Fibroblast of the aortic adventitia (primary cell): ENCODE measurements at regions not wholly inside any gene's neighbourhood (a gene's known extent, or its start where the extent isn't known, plus 50 kb on each side); places are given as distances from the start of the nearest gene placed in this dataset.

Source experiments
- DNase-seq: peaks from one replicate; pipeline ENCODE4 v3.0.0-alpha.2; 2010; ENCODE audit warnings: low read depth
- H3K4me3 ChIP-seq: 2 replicates; pipeline ENCODE4 v1.5.1; 2011; ENCODE audit warnings: low read depth, mild to moderate bottlenecking, control low read depth, low read length, moderate library complexity
- TF ChIP-seq, protein P1 (sequence below): IDR thresholded peaks from 2 replicates; pipeline ENCODE4 v1.5.1; 2011; ENCODE audit warnings: mild to moderate bottlenecking, low read length, control low read depth, inconsistent platforms; ENCODE audit not compliant: insufficient read depth

DNA sequence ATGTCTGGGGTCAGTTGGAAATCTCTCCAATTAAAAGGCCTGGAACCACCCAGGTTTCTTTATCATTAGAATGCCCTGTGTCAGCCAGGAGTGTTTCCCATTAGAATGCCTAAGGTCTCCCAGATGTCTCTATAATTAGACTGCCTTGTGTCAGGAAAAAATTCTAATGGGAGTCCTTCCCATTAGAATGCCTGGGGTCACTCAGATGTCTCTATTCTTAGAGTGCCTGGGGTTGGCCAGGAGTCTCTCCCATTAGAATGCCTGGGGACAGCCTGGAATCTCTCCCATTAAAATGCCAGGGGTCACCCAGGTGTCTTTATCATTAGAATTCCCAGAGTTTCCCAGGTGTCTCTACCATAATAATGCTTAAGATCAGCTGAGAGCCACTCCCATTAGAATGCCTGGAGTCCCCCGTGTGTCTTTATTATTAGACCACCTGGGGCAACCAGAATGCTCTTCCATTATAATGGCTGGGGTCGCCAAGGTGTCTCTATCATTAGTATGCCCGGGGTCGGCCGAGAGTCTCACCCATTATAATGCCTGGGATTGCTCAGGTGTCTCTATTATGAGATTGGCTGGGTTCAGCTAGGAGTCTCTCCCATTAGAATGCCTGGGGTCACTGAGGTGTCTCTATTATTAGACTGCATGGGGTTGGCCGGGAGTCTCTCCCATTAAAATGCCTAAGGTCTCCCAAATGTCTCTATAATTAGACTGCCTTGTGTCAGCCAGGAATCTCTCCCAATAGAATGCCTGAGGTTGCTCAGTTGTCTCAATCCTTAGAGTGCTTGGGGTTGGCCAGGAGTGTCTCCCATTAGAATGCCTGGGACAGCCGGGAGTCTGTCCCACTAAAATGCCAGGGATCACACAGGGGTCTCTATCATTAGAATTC is 2254.6 kb downstream of the TP53TG3F start:
- TF ChIP-seq, protein P1, sequence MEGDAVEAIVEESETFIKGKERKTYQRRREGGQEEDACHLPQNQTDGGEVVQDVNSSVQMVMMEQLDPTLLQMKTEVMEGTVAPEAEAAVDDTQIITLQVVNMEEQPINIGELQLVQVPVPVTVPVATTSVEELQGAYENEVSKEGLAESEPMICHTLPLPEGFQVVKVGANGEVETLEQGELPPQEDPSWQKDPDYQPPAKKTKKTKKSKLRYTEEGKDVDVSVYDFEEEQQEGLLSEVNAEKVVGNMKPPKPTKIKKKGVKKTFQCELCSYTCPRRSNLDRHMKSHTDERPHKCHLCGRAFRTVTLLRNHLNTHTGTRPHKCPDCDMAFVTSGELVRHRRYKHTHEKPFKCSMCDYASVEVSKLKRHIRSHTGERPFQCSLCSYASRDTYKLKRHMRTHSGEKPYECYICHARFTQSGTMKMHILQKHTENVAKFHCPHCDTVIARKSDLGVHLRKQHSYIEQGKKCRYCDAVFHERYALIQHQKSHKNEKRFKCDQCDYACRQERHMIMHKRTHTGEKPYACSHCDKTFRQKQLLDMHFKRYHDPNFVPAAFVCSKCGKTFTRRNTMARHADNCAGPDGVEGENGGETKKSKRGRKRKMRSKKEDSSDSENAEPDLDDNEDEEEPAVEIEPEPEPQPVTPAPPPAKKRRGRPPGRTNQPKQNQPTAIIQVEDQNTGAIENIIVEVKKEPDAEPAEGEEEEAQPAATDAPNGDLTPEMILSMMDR: no peak
- DNase-seq: no peak
- no peak overlapping the region for H3K4me3 ChIP-seq

DNA sequence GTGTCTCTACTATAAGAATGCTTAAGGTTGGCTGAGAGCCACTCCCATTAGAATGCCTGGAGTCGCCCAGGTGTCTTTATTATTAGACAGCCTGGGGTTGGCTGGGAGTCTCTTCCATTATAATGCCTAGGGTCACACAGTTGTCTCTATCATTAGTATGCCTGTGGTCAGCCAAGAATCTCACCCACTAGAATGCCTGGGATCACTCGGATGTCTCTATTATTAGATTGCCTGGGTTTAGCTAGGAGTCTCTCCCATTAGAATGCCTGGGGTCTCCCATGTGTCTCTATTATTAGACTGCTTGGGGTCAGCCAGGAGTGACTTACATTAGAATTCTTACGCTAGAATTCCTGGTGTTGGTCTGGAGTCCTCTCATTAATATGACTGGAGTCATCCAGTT is 2255.3 kb downstream of the TP53TG3F start:
- TF ChIP-seq, protein P1: no peak
- no peak for DNase-seq
- H3K4me3 ChIP-seq: no peak overlapping the region

DNA sequence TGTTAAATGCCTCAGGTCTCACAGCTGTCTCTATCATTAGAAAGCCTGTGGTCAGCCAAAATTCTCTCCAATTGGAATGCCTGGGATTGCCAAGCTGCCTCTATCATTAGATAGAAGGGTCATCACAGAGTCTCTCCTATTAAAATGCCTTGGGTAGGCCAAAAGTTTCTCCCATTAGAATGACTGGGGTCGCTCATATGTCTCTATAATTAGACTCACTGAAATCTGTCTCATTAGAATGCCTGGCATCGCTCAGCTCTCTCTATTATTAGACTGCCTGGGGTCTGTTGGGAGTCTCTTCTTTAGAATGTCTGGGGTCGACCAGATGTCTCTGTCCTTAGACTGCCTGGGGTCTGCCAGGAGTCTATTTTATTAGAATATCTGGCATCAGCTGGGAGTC is 2265.1 kb downstream of the TP53TG3F start:
- TF ChIP-seq, protein P1: no peak
- no peak for DNase-seq
- no peak overlapping the region for H3K4me3 ChIP-seq

DNA sequence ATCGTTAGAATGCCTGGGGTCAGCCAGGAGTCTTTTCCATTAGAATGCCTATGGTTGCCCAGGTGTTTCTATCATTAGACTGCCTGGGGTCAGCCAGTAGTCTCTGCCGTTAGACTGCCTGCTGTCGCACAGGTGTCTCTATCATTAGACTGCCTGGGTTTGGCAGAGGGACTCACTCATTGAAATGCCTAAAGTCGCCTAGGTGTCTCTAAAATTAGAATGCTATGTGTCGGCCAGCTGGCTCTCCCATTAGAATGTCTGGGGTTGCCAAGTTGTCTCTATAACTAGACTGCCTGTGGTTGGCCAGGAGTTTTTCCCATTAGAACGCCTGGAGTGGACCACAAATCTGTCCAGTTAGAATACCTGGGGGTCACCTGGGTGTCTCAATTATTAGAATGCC is 2266.5 kb downstream of the TP53TG3F start:
- DNase-seq: no peak
- TF ChIP-seq, protein P1: no peak

DNA sequence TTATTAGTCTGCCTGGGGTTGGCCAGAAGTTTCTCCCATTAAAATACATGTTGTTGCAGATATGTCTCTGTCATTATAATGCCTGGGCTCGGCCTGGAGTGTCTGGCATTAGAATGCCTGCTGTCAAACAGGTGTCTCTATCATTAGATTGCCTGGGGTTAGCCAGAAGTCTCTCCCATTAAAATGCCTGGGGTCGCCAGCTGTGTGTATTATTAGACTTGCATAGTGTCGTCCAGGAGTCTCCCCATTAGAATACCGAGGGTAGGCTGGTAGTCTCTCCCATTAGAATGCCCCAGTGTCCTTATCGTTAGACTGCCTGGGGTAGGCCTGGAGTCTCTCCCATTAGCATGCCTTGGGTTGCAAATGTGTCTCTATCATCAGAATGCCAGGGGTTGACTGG is 2270.8 kb downstream of the TP53TG3F start:
- no peak for DNase-seq

More for the DNA sequence above, 2266.5 kb downstream of the TP53TG3F start:
- no peak overlapping the region for H3K4me3 ChIP-seq

DNA sequence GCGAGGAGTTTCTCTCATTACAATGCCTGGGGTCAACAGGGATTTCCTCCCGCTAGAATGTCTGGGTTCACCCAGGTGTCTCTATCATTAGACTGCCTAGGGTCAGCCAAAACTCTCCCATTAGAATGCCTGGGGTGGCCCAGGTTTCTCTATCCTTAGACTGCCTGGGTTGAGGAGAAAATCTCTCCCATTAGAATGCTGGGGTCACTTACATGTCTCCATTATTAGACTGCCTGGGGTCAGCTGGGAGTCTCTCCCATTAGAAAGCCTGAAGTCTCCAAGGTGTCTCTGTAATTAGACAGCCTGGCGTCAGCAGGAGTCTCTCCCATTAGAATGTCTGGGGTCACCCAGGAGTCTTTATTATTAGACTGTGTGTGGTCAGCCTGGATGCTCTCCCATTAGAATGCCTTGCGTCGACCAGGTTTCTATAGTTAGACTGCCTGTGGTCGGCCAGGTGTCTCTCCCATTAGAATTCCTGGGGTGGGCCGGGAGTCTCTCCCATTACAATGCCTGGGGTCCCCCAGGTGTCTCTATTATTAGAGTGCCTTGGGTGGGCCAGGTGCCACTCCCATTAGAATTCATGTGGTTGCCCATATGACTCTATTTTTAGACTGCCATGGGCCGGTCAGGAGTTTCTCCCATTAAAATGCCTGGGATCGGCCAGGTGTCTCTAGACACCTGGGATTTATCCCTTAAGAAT is 2272.1 kb downstream of the TP53TG3F start:
- TF ChIP-seq, protein P1: no peak
- H3K4me3 ChIP-seq: no peak overlapping the region
- DNase-seq: no peak

More for the DNA sequence above, 2270.8 kb downstream of the TP53TG3F start:
- TF ChIP-seq, protein P1: no peak
- no peak overlapping the region for H3K4me3 ChIP-seq
